MM.1S (cell line): ENCODE measurements at regions not wholly inside any gene's neighbourhood (a gene's known extent, or its start where the extent isn't known, plus 50 kb on each side); places are given as distances from the start of the nearest gene placed in this dataset.

ENCODE experiments used
- DNase-seq: peaks from one replicate; pipeline ENCODE4 v3.0.0-alpha.2; 2015
- H2AFZ ChIP-seq: fragments of 300-600 bp; sonication (generic); 2 replicates; pipeline ENCODE4 v1.6.0; 2016; ENCODE audit warnings: antibody characterized with exemption, low read length
- H3F3A ChIP-seq: fragments of 300-600 bp; sonication (generic); 2 replicates; pipeline ENCODE4 v1.6.1; 2016; ENCODE audit warnings: mild to moderate bottlenecking, antibody characterized with exemption, low read length, moderate library complexity, mixed read lengths; ENCODE audit not compliant: insufficient read depth
- H3K27ac ChIP-seq: fragments of 300-600 bp; sonication (generic); 2 replicates; pipeline ENCODE4 v1.5.1; 2016; ENCODE audit warnings: mild to moderate bottlenecking, low read length
- H3K27me3 ChIP-seq: fragments of 300-600 bp; sonication (generic); replicated peaks from 2 replicates; pipeline ENCODE4 v1.6.0; 2016; ENCODE audit warnings: low read length; ENCODE audit not compliant: insufficient read depth
- H3K36me3 ChIP-seq: fragments of 300-600 bp; sonication (generic); replicated peaks from 2 replicates; pipeline ENCODE4 v1.6.1; 2016; ENCODE audit warnings: mild to moderate bottlenecking, low read length, mixed read lengths; ENCODE audit not compliant: insufficient read depth
- H3K4me1 ChIP-seq: fragments of 300-600 bp; sonication (generic); 2 replicates; pipeline ENCODE4 v1.6.1; 2016; ENCODE audit warnings: low read length, mixed read lengths
- H3K4me2 ChIP-seq: fragments of 300-600 bp; sonication (generic); 2 replicates; pipeline ENCODE4 v1.6.0; 2016; ENCODE audit warnings: low read depth, low read length
- H3K4me3 ChIP-seq: fragments of 300-600 bp; sonication (generic); 2 replicates; pipeline ENCODE4 v1.5.1; 2016; ENCODE audit warnings: low read length, mixed read lengths
- H3K79me2 ChIP-seq: fragments of 300-600 bp; sonication (generic); 2 replicates; pipeline ENCODE4 v1.6.1; 2016; ENCODE audit warnings: mixed run types, low read length, mixed read lengths
- H3K9ac ChIP-seq: fragments of 300-600 bp; sonication (generic); 2 replicates; pipeline ENCODE4 v1.6.1; 2016; ENCODE audit warnings: low read length, mixed read lengths
- H3K9me2 ChIP-seq: fragments of 300-600 bp; sonication (generic); replicated peaks from 2 replicates; pipeline ENCODE4 v1.6.1; 2016; ENCODE audit warnings: mild to moderate bottlenecking, low read length, mixed read lengths; ENCODE audit not compliant: insufficient read depth
- H3K9me3 ChIP-seq: fragments of 300-600 bp; sonication (generic); replicated peaks from 2 replicates; pipeline ENCODE4 v1.6.1; 2016; ENCODE audit warnings: mild to moderate bottlenecking, low read length, mixed read lengths; ENCODE audit not compliant: insufficient read depth
- H4K20me1 ChIP-seq: fragments of 300-600 bp; sonication (generic); 2 replicates; pipeline ENCODE4 v1.6.1; 2016; ENCODE audit warnings: mild to moderate bottlenecking, low read length, moderate library complexity, mixed read lengths; ENCODE audit not compliant: insufficient read depth
- CTCF ChIP-seq: fragments of 300-600 bp; sonication (generic); IDR thresholded peaks from 2 replicates; pipeline ENCODE4 v1.5.1; 2016; ENCODE audit warnings: antibody characterized with exemption, low read length, mixed read lengths
- EZH2 ChIP-seq: fragments of 300-600 bp; sonication (generic); optimal IDR thresholded peaks from 2 replicates; pipeline ENCODE3; 2017; ENCODE audit warnings: low read depth, mild to moderate bottlenecking, antibody characterized with exemption, low read length, mixed read lengths
- EZH2phosphoT487 ChIP-seq: fragments of 300-600 bp; sonication (generic); IDR thresholded peaks from 2 replicates; pipeline ENCODE4 v1.6.1; 2018; ENCODE audit warnings: antibody characterized with exemption, low read length

GRCh38 chr13:53269634-53270033 lies 241.0 kb downstream of the OLFM4 start:
- no peaks in the 10 kb centered on the region for H3K36me3 ChIP-seq
- no peak overlapping the region for H2AFZ ChIP-seq
- H3K4me3 ChIP-seq: no peak overlapping the region
- H3K79me2 ChIP-seq: no peaks in the 10 kb centered on the region
- no peak overlapping the region for H3K4me2 ChIP-seq
- no peak for TF ChIP-seq EZH2
- TF ChIP-seq EZH2phosphoT487: no peak
- TF ChIP-seq CTCF: no peak
- no peak overlapping the region for H3K9ac ChIP-seq
- H3K27ac ChIP-seq: no peak overlapping the region
- no peaks in the 10 kb centered on the region for H3K27me3 ChIP-seq
- no peaks in the 10 kb centered on the region for H3K9me2 ChIP-seq
- H4K20me1 ChIP-seq: no peaks in the 10 kb centered on the region
- H3K9me3 ChIP-seq: no peaks in the 10 kb centered on the region
- DNase-seq: no peak
- no peaks in the 10 kb centered on the region for H3F3A ChIP-seq
- no peaks in the 10 kb centered on the region for H3K4me1 ChIP-seq

GRCh38 chr13:53272873-53273272 lies 244.3 kb downstream of the OLFM4 start:
- H3K9me2 ChIP-seq: no peaks in the 10 kb centered on the region
- H3K9me3 ChIP-seq: no peaks in the 10 kb centered on the region
- no peak overlapping the region for H3K9ac ChIP-seq
- H3K4me3 ChIP-seq: no peak overlapping the region
- no peaks in the 10 kb centered on the region for H3K36me3 ChIP-seq
- H3K79me2 ChIP-seq: no peaks in the 10 kb centered on the region
- no peaks in the 10 kb centered on the region for H3K27me3 ChIP-seq
- H2AFZ ChIP-seq: no peak overlapping the region
- no peak overlapping the region for H3K4me2 ChIP-seq
- no peaks in the 10 kb centered on the region for H3F3A ChIP-seq
- no peak for DNase-seq
- TF ChIP-seq EZH2phosphoT487: no peak
- TF ChIP-seq CTCF: no peak
- no peak for TF ChIP-seq EZH2
- no peak overlapping the region for H3K27ac ChIP-seq
- H3K4me1 ChIP-seq: no peaks in the 10 kb centered on the region
- no peaks in the 10 kb centered on the region for H4K20me1 ChIP-seq

GRCh38 chr13:53276265-53276664 lies 247.7 kb downstream of the OLFM4 start:
- H3K36me3 ChIP-seq: no peaks in the 10 kb centered on the region
- no peak overlapping the region for H3K4me3 ChIP-seq
- no peak overlapping the region for H2AFZ ChIP-seq
- no peaks in the 10 kb centered on the region for H4K20me1 ChIP-seq
- TF ChIP-seq EZH2 (no peak), EZH2phosphoT487 (no peak), CTCF (no peak)
- H3K9me2 ChIP-seq: no peaks in the 10 kb centered on the region
- DNase-seq: no peak
- H3K4me2 ChIP-seq: no peak overlapping the region
- no peak overlapping the region for H3K27ac ChIP-seq
- H3K27me3 ChIP-seq: no peaks in the 10 kb centered on the region
- no peaks in the 10 kb centered on the region for H3K79me2 ChIP-seq
- no peaks in the 10 kb centered on the region for H3K9me3 ChIP-seq
- H3K4me1 ChIP-seq: no peaks in the 10 kb centered on the region
- H3F3A ChIP-seq: no peaks in the 10 kb centered on the region
- no peak overlapping the region for H3K9ac ChIP-seq
